ENCODE measurements at regions not wholly inside any gene's neighbourhood (a gene's known extent, or its start where the extent isn't known, plus 50 kb on each side); places are given as distances from the start of the nearest gene placed in this dataset.
"Not testable (repeated sequence)": the region's sequence is repeated elsewhere in the genome, so short reads cannot be mapped to it uniquely, and the experiment has no call there.

- DNase-seq (ENCODE audit: low read depth) = no peak
Observed at GRCh38 chr21:22154579-22155274, 1156.5 kb downstream of the NCAM2 start.

GRCh38 chr21:22164912-22165311 is 1166.7 kb downstream of the NCAM2 start:
- no peak for DNase-seq (ENCODE audit: low read depth)

- no peak for DNase-seq (ENCODE audit: low read depth)
Observed at GRCh38 chr21:22174746-22175145, 1176.5 kb downstream of the NCAM2 start.

GRCh38 chr21:22189278-22189677 is 1191.1 kb downstream of the NCAM2 start:
- DNase-seq (ENCODE audit: low read depth) = no peak

GRCh38 chr21:22191581-22191980 is 1193.4 kb downstream of the NCAM2 start:
- DNase-seq (ENCODE audit: low read depth) = no peak

GRCh38 chr21:22192766-22193165 is 1194.6 kb downstream of the NCAM2 start:
- no peak for DNase-seq (ENCODE audit: low read depth)

GRCh38 chr21:22194986-22195385 is 1196.8 kb downstream of the NCAM2 start:
- not testable (repeated sequence) for DNase-seq (ENCODE audit: low read depth)

GRCh38 chr21:22200378-22201092 is 1202.3 kb downstream of the NCAM2 start:
- DNase-seq (ENCODE audit: low read depth) = no peak

GRCh38 chr21:22201126-22201525 is 1202.9 kb downstream of the NCAM2 start:
- DNase-seq (ENCODE audit: low read depth) = no peak

GRCh38 chr21:22201669-22202068 is 1203.5 kb downstream of the NCAM2 start:
- no peak for DNase-seq (ENCODE audit: low read depth)

GRCh38 chr21:22209304-22209700 is 1211.1 kb downstream of the NCAM2 start:
- DNase-seq (ENCODE audit: low read depth) = no peak

- DNase-seq (ENCODE audit: low read depth) = no peak
Observed at GRCh38 chr21:22211943-22212342, 1213.7 kb downstream of the NCAM2 start.

- DNase-seq (ENCODE audit: low read depth) = no peak
Observed at GRCh38 chr21:22223385-22223784, 1225.2 kb downstream of the NCAM2 start.

GRCh38 chr21:22224261-22224660 is 1226.1 kb downstream of the NCAM2 start:
- DNase-seq (ENCODE audit: low read depth) = no peak

- DNase-seq (ENCODE audit: low read depth) = no peak
Observed at GRCh38 chr21:22225299-22225698, 1227.1 kb downstream of the NCAM2 start.

- no peak for DNase-seq (ENCODE audit: low read depth)
Observed at GRCh38 chr21:22231013-22231412, 1232.8 kb downstream of the NCAM2 start.

GRCh38 chr21:22235866-22236590 is 1237.8 kb downstream of the NCAM2 start:
- DNase-seq (ENCODE audit: low read depth) = no peak

GRCh38 chr21:22244516-22244915 is 1246.3 kb downstream of the NCAM2 start:
- DNase-seq (ENCODE audit: low read depth) = no peak

GRCh38 chr21:22250355-22250754 is 1252.1 kb downstream of the NCAM2 start:
- no peak for DNase-seq (ENCODE audit: low read depth)

- no peak for DNase-seq (ENCODE audit: low read depth)
Observed at GRCh38 chr21:22253761-22254160, 1255.6 kb downstream of the NCAM2 start.

GRCh38 chr21:22258821-22259220 is 1260.6 kb downstream of the NCAM2 start:
- DNase-seq (ENCODE audit: low read depth) = no peak

- no peak for DNase-seq (ENCODE audit: low read depth)
Observed at GRCh38 chr21:22260274-22260673, 1262.1 kb downstream of the NCAM2 start.

- DNase-seq (ENCODE audit: low read depth) = no peak
Observed at GRCh38 chr21:22263890-22264289, 1265.7 kb downstream of the NCAM2 start.
